Activated T-cell treated with anti-CD3 and anti-CD28 coated beads for 1 hour (primary cell): ENCODE measurements at regions not wholly inside any gene's neighbourhood (a gene's known extent, or its start where the extent isn't known, plus 50 kb on each side); places are given as distances from the start of the nearest gene placed in this dataset.
A peak's percentile ranks its signal among the peaks of the same experiment; 100 is the strongest.
"Not testable (repeated sequence)": the region's sequence is repeated elsewhere in the genome, so short reads cannot be mapped to it uniquely, and the experiment has no call there.

Experiments used
- DNase-seq: peaks from one replicate; pipeline ENCODE4 v3.0.0-alpha.2; 2020; ENCODE audit warnings: low read depth

DNA sequence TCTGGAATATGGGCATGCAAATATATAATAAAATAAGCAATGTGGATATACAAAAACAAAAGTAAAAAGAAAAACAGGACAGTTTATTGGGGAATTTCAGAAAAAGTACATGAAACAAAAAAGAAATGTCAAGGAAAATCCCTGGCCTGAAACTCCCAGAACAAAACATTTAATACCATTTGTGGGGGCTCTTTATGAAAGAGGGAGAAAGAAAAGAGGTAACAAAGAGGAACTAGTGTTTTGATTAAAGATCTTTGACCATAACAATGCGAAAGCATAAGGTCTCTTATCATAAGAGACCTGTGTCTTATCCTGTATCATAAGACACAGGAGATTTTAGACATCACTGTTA lies 88.6 kb upstream of the ARID1B start:
- DNase-seq = no peak

DNA sequence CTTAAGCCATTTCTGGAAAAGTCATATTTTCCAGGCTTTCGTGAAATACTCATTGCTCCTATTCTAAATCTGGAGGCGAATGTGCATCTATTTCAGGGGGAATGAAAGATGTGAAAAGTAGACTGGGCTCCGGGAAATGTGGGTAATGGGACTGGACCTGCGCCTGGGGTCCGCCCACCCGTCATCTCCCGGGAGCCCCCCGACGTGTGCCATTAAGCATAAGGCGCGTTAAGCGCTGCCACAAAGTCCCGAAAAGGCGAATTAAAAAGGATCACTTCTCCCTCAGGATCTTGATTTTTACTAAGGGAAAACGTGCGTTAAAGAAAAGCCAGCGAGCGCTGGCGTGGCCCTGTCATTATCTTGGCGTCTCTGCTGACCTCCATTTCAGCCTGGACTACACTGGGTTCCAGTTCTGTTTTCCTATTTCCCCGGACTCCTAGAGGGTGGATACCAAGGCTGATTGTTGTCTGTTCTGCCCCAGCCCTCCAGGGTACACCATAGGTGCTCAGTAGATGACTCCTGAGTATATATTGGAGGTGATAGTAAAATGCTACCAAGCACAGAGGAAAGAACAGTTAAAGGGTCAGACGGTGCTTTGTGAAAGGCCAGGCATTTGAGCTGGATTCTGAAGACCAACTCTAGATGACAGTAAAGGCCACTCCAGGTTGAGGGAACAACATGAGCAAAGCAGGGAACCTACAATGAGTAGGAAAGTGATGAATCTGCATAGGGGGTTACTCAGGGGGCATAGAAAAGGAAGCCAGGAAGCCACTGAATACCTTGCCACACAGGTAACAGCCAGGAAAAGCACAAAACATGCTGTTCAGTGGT lies 89.2 kb upstream of the ARID1B start:
- DNase-seq = no peak

DNA sequence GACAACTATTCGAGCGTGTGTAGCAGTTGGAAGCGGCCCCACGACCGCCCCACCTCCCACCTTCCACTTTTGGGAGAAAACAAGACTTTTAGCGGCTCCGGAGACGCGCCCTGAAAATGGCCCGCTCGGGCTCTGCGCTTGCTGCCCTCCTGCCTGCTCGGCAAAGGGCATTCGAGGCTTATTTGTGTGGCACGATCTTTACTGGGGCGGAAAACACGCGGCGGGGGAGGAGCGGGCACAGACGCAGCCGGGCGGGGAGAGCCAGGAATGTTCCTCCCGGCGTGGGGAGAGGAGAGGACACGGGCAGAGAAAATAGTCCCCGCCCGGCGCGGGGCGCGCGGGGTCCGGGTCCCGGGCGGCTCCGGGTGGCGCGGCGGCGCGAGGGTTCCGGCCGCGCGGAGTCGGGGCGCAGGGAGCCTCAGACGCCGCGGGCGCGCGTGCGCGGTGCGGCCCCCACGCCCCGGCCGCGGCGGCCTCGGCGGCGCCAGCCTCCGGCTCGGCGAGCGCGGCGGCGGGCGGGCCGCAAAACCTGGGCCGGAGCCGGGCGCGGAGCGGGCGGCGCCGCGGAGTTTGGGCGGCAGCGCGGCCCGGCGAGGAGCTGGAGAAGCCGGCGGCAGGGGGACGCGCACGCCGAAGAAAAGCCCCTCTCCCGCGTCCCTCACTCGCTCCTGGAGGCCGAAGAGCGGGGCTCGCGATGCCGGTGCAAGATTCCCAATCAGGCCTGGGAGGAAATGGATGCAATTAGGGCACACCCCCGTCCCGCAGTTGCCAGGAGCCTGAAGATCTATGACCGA lies 90.0 kb upstream of the ARID1B start:
- DNase-seq = peak; percentile 67

DNA sequence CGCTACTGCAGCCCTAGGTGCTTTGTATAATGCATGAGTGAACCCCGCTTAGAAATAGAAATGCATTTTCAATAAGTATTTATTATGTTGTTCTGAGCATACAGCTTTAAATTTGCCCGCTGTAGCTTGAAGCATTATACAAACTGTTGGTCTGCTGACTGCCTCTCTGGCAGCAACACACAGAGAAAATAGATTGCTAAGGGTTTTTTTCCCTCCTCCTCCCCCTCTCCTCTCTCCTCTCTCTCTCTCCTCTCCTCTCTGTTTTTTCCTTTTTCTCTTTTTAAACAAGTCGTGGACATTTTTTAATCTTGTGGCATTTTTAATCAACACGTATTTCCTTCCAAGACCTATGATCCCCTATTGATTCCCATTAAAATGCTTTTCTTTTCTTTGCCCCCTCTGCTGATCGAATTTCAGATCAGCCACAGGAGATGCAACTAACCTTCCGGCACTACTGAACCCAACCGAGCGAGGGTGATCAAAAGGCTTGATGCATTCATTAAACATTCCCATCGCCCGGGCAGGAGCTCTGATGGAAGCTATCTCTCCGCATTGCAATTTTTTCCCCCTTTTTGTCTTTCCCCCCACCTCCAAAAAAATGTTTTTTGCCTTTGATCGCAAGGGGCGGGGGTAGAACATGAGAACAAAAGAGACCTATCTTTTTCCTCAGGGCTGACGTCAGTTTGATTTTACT lies 90.7 kb upstream of the ARID1B start:
- DNase-seq = peak; percentile 27

DNA sequence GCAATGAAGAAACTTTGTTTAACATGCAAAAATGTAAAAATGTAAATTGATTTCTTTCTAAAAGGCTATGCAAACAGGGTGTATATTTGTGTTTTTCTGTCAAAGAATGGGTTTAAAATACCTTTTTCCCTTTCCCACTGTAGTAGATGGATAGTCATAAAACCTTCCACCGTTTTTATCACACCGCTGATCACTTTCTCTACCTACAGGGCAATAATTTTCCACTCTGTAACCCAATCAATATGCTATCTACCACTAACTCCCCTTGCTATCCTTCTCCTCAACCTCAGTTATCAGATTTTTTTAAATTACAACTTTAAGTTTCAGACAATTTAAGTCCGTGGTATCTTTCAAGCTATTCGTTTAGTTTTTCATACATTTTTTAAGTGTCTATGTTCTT lies 91.4 kb upstream of the ARID1B start:
- DNase-seq = no peak

DNA sequence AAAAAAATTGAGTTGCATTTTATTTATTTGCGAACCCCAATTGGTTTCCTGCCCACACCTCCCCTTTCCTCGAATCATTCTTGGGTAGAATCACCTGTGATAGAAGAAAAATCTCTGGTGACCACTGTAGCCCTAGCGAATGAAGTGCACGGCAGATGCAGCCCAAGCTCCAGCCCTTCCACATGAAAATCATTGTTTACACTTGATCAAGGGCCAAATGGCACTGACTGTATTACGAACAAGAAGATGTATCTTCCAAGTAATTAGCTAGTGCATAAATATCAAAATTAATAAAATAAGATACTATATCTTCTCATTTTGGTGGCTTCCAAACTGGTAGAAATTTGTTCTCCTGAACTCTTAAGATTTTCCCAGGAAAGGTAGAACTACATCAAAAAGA lies 93.4 kb upstream of the ARID1B start:
- DNase-seq = no peak

DNA sequence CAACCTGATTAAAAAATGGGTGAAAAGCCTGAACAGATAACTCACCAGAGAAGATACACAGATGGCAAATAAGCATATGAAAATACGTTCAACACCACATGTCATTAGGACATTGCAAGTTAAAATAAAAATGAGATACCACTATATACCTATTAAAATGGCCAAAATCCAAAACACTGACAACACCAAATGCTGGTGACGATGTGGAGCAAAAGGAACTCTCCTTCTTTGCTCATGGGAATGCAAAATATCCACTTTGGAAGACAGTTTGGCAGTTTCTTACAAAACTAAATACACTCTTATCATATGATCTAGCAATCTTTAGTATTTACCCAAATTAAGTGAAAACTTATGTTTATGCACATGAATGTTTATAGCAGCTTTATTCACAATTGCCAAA lies 100.5 kb upstream of the ARID1B start:
- no peak for DNase-seq

- DNase-seq = no peak
Measured at GRCh38 chr6:156674197-156674596, 103.0 kb upstream of the ARID1B start.

DNA sequence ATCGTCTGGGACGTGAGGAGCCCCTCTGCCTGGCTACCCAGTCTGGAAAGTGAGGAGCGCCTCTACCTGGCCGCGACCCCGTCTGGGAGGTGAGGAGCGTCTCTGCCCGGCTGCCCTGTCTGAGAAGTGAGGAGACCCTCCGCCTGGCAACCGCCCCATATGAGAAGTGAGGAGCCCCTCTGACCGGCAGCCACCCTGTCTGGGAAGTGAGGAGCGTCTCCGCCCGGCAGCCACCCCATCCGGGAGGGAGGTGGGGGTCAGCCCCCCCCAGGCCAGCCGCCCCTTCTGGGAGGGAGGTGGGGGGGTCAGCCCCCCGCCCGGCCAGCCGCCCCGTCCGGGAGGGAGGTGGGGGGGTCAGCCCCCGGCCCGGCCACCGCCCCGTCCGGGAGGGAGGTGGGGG lies 107.1 kb upstream of the ARID1B start:
- not testable (repeated sequence) for DNase-seq

GRCh38 chr6:156662025-156662445 lies 115.1 kb upstream of the ARID1B start:
- peak; percentile 54 for DNase-seq

DNA sequence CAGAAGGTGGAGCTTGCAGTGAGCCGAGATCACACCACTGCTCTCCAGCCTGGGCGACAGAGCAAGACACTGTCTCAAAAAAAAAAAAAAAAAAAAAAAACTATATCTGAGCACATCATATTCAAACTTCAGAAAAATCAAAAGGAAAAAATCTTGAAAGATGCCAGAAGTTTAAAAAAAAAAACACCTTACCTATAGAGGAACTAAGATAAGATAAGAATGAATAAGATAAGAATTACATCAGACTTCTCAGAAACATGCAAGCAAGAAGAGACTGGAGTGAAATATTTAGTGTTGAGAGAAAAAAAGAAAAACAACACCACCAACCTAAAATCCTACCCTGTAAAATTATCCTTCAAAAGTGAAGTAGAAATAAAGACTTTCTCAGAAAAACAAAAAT lies 116.8 kb upstream of the ARID1B start:
- DNase-seq = no peak

DNA sequence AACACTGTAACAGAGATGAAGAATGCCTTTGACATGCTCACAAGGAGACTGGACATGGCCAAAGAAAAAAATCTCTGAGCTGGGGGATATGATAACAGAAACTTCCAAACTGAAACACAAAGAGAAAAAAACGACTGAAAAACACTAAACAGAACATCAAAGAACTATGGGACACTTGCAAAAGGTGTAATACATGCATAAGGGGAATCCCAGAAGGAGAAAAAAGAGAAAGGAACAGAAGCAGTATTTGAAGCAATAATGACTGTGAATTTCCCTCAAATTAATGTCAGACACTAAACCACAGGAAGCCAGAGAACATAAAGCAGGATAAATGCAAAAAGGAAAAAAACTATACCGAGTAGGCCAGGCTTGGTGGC lies 117.4 kb upstream of the ARID1B start:
- no peak for DNase-seq

DNA sequence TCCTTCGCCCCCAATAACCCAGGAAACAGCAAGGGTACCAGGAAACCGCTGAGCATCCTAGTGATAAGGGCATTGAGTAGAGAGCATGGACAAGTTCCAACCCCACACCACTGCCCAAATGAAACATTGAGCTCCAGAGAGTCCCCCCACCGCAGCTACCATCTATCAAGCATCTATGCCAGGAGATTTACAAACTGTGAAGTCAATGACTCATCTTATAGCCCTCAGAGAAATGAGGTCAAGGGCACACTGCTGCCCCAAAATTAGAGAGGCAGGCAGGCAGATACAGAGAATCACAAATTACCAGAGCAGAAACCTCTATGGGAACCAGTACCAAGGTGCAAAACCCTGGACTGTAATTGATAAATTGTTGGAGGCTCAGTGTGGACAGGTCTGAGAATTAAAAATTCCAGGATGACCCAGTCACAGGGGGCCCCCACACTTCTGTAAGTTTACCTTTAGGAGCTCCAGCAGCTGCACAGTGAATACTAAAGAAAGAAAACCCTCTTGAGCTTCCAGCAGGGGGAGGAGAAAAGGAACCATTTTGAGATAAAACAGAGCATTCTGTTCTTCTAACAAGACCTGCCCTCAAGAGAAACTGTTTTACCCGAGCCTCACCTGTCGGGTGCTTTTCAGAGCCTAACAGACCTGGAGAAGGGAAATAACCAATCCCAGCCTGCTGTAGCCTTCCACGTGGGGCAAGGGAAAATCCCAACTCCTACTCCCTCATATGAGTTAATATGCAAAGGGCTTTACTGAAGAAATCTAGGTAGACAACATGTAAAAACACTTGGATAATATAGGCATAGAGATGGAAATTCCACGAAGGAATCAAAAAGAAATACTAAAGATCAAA lies 118.0 kb upstream of the ARID1B start:
- no peak for DNase-seq

DNA sequence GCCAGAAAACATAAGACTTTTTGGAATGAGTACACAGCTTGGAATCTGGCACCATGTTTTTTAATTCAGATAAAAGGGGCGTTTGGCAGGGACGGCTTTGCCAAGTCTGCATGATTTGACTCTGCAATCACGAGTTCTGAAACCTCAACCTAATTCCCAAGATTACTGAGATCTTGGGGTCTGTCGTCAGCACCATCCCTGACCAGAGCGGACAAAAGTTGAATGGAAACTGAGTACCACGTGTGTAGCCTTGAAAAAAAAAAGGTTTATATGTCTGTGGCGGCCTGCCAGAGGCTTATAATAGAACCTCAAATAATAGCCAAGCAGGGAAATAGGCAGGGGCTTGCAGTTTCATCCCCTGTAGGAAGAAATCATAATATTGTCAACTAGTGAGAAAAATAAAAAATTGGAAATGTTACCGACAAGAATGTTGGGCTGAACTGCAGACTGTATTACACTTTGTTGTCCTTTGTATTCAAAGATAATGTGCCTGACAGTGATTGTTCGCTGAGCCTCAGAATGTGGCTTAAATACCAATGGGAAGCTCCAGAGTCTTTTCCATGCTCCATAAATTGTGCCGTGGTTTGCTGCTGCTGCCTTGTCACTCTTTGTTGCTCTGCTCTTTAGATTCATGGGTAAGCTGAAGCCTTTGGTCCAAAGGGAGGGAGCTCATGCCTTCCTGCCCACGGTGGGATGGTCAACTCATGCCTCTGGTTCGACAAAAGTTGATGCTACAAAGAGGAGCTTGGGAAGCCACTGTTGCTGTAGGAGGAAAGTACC lies 118.8 kb upstream of the ARID1B start:
- DNase-seq = no peak

DNA sequence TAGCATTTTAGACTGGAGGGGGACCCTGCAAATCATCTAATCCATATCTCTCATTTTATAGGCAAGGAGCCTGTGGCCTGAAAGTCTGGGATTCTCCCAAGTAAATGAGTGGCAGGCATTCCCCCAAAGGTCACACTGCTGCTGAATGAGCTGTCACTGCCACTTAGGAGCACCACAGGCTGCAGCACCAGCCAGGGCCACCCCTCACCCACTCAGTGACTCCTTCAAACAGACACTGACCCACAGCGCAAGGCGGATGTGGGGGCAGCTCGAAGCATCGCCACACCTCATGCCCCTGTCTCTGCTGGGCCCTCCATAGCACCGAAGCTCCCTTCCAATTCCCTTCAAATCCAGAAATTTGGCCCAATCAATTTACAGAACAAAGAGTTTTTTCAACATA lies 119.9 kb upstream of the ARID1B start:
- no peak for DNase-seq

DNA sequence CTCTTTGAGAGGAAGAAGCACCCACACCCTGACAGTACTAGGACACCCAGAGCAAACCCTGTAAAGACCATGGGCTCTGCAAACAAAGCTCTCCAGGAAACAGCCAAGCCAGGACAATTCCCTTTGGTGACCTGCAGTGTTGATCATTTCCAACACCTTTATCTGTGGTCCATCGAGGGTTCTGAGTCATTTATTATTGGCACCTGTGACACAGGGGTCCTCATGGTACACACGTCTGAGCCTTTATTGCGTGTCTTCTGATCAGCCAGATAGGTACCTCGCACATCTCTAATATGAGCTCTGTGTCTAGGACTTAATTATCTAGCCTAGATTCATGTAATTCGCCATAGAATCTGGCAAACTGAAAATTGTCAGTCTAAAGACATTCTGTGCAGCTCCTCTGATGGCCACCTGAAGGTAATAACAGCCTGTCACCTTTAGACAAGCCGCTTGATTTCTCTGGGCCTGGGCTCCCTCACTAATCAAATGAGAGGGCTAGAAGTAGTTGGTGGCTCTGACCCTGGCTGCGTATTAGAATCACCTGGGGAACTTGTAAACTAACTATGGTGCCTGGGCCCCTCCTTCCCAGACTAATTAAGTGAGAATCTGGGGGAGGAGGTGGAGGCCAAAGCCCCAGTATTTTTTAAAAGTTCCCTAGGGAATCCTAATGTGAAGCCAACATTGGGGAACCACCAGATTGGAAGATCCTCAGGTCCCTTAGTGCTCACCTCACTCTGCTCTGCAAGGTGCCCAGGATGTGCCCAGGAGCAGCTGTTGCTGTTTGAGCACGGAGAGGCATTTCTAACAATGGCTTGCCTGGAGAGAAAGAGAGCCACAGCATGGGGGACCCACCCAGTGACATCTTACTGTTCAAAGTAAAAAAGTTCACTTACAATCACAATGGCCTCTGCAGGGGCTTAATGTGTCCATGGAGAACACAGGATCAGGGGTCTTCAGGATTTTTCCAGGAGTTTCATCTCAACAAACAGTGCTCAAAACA lies 122.0 kb upstream of the ARID1B start:
- no peak for DNase-seq

DNA sequence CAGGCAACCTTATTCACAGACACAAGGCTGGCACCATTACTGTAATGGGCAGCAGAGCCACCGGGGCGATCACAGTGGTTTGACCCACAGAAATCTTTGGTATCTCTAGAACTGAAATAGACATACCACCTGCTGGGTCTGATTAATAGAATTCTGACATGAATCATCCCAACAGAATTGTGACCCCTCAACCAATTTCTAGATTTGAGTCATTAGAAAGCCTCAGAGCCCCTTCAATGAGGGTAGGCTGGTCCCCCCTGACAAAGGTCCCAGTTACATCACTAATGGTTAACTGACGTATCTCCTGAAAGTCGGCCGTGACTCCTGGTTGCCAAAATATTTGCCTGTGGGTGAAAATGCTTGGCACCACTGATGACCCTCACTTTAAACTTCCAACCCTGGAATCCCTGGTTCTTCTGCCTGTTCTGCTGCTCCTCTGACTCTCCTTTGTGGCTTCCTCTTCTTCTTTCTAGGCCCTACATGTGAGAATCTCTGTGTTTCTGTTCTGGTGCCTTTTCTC lies 124.9 kb upstream of the ARID1B start:
- DNase-seq = no peak

GRCh38 chr6:156651486-156651885 lies 125.7 kb upstream of the ARID1B start:
- no peak for DNase-seq

DNA sequence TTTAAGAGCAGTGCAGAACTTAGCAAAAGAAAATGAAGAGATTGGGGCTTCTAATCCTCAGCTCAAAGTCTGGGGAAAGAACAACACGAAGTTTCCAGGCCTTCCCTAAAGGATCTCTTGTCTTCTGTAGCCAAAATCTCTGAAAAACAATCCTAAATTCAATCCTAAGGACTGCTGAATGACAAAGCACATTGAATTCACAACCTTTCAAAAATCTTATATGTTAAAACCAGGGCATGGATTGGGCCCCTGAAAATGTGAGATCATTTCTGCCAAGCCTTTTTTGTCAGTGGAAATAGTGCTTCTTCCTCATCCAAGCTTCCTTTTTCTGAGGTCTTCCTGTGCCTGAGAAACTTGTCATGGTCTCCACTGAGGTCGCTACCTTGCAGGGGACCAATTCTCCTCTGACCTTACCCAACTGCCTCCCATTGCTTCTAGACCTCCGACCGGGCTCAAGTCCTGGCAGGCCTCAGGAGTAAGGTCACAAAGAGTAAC lies 126.2 kb upstream of the ARID1B start:
- DNase-seq = no peak

DNA sequence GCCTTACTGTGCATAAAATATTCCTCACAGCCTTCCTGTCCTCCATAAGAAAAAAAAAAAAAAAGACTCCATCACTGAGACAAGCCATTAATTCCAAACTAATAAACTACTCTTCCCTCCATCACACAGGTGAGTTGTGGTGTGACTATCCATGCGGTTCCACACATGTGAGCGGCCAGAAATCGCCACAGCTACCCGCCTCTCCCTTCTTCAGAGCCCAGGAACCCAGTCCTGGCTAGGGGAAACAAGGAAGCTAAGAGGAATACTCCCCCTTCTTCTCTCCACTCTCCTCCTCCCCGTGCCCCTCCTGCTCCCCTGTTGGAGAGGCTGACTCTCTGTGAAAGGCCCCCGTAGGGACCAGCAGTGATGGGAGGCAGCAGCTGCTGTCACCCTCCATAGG lies 128.6 kb upstream of the ARID1B start:
- DNase-seq = no peak
